ENCODE measurements at regions not wholly inside any gene's neighbourhood (a gene's known extent, or its start where the extent isn't known, plus 50 kb on each side); places are given as distances from the start of the nearest gene placed in this dataset.

GRCh38 chr2:217049956-217050355 is 190.1 kb upstream of the TNP1 start:
- DNase-seq = no peak

GRCh38 chr2:217049422-217049821 is 189.6 kb upstream of the TNP1 start:
- DNase-seq = no peak

GRCh38 chr2:217048730-217049129 is 188.9 kb upstream of the TNP1 start:
- no peak for DNase-seq

- no peak for DNase-seq
These were observed 187.8 kb upstream of the TNP1 start for GRCh38 chr2:217047631-217048030.

GRCh38 chr2:217047209-217047608 is 187.3 kb upstream of the TNP1 start:
- no peak for DNase-seq

GRCh38 chr2:217045700-217046475 is 186.0 kb upstream of the TNP1 start:
- no peak for DNase-seq

GRCh38 chr2:217040099-217040498 is 180.2 kb upstream of the TNP1 start:
- no peak for DNase-seq

- DNase-seq = no peak
These were observed 178.1 kb upstream of the TNP1 start for GRCh38 chr2:217038001-217038400.

GRCh38 chr2:217037353-217037752 is 177.5 kb upstream of the TNP1 start:
- DNase-seq = no peak

- no peak for DNase-seq
These were observed 176.1 kb upstream of the TNP1 start for GRCh38 chr2:217035967-217036366.

- no peak for DNase-seq
These were observed 173.3 kb upstream of the TNP1 start for GRCh38 chr2:217033186-217033585.

- no peak for DNase-seq
These were observed 171.6 kb upstream of the TNP1 start for GRCh38 chr2:217031445-217031844.

GRCh38 chr2:217030081-217030480 is 170.2 kb upstream of the TNP1 start:
- DNase-seq = no peak

- DNase-seq = no peak
These were observed 168.3 kb upstream of the TNP1 start for GRCh38 chr2:217028128-217028527.

- DNase-seq = no peak
These were observed 167.6 kb upstream of the TNP1 start for GRCh38 chr2:217027414-217027813.

- DNase-seq = no peak
These were observed 166.7 kb upstream of the TNP1 start for GRCh38 chr2:217026569-217026968.

GRCh38 chr2:217026161-217026560 is 166.3 kb upstream of the TNP1 start:
- DNase-seq = no peak

- DNase-seq = no peak
These were observed 163.7 kb upstream of the TNP1 start for GRCh38 chr2:217023611-217024010.

- DNase-seq = no peak
These were observed 157.8 kb upstream of the TNP1 start for GRCh38 chr2:217017456-217018252.

GRCh38 chr2:217016796-217017419 is 157.0 kb upstream of the TNP1 start:
- no peak for DNase-seq

GRCh38 chr2:217014328-217015105 is 154.7 kb upstream of the TNP1 start:
- DNase-seq = no peak

- DNase-seq = no peak
These were observed 154.1 kb upstream of the TNP1 start for GRCh38 chr2:217013926-217014325.

GRCh38 chr2:217011576-217011975 is 151.7 kb upstream of the TNP1 start:
- no peak for DNase-seq

Data from DMS79 treated with DMSO at 0.1 percent for 48 hours (cell line).